ENCODE measurements at regions not wholly inside any gene's neighbourhood (a gene's known extent, or its start where the extent isn't known, plus 50 kb on each side); places are given as distances from the start of the nearest gene placed in this dataset.
"Not testable (repeated sequence)": the region's sequence is repeated elsewhere in the genome, so short reads cannot be mapped to it uniquely, and the experiment has no call there.

DNA sequence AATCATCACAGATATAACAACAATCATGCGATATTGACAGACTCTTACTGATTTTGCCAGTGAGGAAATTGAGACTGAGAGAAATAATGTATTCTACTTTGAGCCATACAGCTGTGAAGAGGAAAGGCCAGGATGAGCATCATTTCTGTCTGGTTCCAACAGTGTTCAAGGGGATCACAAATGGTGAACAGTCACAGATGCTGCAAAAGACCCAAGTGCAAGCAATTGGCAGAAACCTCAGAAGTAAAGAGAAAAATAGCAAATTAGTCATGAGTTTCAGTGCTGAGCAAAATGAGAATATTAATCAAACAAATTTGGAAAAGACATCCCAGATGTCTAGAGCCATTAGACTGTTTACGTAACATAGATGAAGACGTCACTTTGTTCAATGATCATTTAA is 114.1 kb downstream of the RAB38 start:
- no peak for DNase-seq (ENCODE audit: low read depth in 1 of 2, low spot score in 1 of 2)

DNA sequence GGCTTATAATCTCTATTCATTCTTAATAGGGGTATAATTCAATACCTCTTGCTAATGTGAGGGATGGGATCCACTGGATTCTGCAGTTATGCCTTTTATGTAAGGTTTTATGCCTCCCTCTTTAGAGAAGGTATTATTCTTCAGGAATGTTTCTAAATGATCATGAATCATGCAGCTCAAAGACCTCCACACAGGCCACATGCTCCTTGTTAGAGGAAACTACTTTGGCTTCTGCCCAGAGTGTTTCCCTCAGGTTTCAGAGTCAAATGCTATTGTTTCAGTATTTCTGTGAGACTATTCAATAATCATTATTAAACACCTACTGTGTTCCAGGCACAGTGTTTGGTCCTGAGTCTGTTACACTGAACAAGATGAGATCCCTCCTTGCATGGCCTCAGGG is 115.9 kb downstream of the RAB38 start:
- DNase-seq (ENCODE audit: low read depth in 1 of 2, low spot score in 1 of 2) = no peak

DNA sequence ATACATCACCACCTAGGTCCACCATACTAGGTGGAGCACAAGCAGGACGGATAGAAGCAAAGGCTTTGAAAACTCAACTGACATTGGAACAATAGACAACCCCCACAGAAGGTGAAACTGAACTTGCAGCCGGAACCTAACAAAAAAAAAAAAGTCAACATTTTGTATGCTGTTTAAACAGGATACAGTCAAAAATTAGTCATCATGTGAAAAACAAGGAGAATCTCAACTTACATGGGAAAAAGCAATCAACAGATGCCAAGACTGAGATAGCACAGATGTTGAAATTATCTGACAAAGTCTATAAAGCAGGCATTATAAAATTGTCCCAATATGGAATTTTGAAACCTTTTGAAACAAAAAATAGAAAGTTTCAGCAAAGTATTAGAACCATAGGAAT is 123.8 kb downstream of the RAB38 start:
- no peak for DNase-seq (ENCODE audit: low read depth in 1 of 2, low spot score in 1 of 2)

DNA sequence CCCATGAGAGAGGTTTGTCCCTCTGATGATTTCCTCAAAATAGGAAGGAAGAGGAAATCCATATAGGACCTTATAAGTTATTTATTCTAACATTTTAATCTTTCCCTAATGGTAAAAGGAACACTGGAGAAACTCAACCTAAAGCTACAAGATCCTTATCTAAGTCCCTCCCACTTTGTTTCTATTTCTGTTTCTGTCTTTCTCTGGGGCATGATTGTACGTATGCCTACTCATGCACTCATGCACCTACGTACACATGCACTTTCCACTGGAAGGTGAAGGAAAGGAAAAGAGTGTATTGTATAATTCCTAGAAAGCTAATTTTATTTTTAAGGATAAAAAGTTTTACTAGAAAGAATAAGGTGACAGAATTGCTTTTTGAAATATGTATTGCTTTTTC is 125.0 kb downstream of the RAB38 start:
- no peak for DNase-seq (ENCODE audit: low read depth in 1 of 2, low spot score in 1 of 2)

DNA sequence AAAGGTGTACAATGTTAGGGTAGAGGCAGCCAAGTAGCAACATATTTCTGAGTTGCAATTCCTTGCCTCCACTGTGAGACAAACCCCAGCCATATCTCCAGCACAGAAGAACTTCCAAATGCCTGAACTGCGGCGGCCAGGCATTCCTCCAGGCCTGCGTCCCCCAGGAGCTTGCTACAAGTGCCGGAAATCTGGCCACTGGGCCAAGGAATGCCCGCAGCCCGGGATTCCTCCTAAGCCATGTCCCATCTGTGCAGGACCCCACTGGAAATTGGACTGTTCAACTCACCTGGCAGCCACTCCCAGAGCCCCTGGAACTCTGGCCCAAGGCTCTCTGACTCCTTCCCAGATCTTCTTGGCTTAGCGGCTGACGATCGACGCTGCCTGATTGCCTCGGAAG is 130.0 kb downstream of the RAB38 start:
- DNase-seq (ENCODE audit: low read depth in 1 of 2, low spot score in 1 of 2) = not testable (repeated sequence)

DNA sequence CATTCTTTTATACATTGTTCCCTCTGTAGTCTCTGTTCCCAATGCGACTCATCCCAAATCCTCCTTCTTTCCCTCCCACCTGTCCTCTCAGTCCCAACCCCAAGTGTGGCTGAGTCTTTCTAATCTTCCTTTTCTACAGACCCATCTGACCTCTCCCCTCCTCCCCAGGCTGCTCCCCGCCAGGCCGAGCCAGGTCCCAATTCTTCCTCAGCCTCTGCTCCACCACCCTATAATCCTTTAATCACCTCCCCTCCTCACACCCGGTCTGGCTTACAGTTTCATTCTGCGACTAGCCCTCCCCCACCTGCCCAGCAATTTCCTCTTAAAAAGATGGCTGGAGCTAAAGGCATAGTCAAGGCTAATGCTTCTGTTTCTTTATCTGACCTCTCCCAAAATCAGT is 130.6 kb downstream of the RAB38 start:
- DNase-seq (ENCODE audit: low read depth in 1 of 2, low spot score in 1 of 2) = not testable (repeated sequence)

DNA sequence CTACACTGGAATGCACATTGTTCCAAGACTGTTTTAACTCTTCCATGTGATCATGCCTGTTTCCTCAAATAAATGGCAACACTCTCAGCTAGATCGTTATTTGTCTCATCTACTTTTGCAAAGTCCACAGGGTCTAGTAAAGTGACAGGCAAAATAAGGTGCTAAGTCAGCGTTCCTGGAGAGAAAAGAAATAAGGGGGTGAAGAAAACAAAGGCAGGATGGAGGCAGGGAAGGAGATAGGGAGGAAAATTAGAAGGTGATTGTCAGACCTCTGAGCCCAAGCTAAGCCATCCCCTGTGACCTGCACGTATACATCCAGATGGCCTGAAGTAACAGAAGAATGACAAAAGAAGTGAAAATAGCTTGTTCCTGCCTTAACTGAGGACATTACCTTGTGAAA is 132.1 kb downstream of the RAB38 start:
- DNase-seq (ENCODE audit: low read depth in 1 of 2, low spot score in 1 of 2) = no peak

DNA sequence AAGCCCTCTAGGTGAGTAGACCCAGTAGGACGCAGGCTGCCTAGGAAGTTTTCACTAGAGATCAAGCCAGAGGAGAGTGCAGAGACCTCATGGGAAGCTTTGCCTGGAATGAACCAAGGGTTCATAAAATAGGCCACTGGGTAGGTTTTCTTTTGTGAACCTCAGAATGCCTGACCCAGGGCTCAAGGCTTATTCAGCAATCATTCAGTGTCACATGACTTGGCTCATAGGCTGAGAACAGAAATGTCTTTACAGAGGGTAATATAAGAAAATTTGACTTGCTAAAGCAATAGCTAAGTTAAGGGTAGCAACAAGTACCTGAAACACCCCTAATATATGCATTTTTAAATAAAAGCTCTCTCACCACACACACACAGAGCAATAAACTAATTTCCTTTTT is 132.6 kb downstream of the RAB38 start:
- DNase-seq (ENCODE audit: low read depth in 1 of 2, low spot score in 1 of 2) = no peak

DNA sequence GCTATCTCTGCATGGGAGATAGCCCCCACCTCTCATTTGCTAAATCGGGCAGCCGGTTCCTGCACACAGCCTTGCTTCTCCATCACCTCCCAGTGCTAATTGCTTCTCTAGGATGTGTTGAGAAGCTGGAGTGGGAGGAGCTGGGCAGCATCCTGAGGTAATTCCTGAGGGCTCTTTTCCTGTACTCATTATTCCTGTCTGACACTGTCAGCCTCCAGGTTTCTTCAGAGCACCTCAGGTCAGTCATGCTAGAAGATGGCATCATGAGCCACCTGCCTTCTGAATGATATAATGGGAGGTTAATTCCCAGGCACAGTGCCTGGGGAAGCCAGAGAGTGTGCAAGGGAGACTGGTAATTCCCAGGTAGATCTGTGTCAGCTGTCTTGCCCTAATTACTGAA is 133.0 kb downstream of the RAB38 start:
- DNase-seq (ENCODE audit: low read depth in 1 of 2, low spot score in 1 of 2) = no peak

DNA sequence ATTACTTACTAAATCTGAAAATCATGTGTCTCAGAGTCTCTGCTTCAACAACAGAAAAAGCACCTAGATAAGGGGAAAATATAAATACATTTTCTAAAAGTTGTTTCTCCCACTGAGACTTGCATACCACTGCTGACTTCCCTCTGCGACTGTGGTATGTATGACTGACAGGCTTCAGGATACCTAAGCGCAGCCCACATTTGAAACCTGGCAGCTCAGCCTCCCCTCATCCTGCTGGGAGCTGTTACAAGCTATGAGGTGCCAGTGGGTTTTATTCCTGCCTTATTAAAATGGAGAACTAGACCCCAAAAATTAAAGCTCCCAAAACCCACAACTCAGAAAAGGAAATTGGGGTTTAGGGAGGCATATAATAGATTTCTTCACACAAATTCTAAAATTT is 133.6 kb downstream of the RAB38 start:
- DNase-seq (ENCODE audit: low read depth in 1 of 2, low spot score in 1 of 2) = no peak

DNA sequence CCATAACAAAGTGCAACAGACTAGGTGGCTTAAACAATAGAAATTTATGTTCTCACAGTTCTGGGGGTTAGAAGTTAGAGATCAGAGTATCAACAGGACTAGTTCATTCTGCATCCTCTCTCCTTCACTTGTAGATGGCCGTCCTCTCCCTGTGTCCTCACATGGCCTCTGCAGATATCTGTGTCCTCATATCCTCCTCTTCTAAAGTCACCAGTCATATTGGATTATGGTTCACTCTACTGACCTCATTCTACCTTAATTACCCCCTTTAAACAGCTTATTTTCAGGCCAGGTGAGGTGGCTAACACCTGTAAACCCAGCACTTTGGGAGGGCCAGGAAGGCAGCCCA is 135.1 kb downstream of the RAB38 start:
- no peak for DNase-seq (ENCODE audit: low read depth in 1 of 2, low spot score in 1 of 2)

DNA sequence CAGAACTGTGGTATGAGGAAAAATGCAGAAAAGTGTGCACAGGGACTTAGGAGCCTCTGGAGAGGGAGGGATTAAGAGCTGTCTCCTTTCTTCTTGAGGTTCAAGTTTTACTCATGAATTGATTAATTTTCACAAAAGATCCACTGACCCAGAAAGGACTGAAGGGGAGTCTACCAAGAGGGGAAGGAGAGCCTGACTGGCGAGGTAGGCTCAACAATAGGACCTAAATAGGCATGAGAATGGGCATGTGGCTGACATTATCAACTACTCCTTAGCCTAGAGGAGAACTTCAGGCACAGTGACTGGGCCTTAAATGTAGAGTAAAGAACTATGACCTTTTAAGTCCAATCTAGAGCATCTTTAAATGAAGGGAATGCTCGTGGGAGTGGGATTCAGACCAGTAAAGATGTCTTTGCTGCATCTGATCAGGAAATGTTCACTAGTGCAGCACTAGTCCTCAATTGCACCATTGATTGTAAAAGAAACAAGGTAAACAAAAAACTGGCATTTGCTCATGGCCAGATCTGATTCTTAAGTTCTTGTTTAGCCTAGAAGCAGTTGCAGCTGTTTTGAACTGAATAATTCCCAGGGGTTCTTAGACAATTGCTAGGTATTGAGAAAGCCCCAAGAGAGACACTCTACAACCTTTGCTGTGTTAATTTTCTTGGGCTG is 135.6 kb downstream of the RAB38 start:
- DNase-seq (ENCODE audit: low read depth in 1 of 2, low spot score in 1 of 2) = no peak

DNA sequence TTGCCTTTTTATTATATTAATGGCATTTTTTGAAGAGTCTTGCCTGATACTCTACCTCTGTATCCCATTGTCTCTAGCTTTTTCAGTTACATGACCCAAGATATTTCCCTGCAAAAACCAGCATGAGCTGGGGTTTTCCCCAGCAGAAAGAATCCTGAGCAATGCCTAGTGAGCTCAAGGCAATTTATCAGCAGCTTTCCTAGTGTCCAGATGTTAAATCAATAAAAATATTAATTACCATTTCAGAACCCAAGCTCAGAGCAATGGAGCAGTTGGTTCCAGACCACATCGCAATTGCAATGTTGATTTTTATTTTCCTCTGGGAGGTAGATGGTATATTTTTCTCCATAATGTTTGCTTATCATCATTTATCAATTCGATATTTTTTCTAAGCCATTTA is 137.2 kb downstream of the RAB38 start:
- no peak for DNase-seq (ENCODE audit: low read depth in 1 of 2, low spot score in 1 of 2)

DNA sequence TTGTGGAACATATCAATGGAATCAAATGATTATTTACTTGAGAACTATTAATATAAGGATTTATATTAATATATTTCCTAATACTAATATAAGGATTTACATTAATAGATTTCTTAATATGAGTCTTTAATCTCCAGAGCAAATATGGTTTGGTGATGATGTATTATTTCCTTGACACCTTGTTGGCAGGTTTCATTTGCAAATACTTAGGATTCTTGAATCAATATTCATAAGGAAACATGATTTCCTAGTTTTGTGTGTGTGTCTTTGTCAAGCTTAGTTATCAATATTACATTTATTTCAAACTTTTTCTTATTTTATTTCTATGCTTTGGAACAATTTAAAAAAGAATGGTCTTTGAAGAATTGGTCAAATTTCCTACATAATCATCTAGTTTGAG is 138.5 kb downstream of the RAB38 start:
- no peak for DNase-seq (ENCODE audit: low read depth in 1 of 2, low spot score in 1 of 2)

DNA sequence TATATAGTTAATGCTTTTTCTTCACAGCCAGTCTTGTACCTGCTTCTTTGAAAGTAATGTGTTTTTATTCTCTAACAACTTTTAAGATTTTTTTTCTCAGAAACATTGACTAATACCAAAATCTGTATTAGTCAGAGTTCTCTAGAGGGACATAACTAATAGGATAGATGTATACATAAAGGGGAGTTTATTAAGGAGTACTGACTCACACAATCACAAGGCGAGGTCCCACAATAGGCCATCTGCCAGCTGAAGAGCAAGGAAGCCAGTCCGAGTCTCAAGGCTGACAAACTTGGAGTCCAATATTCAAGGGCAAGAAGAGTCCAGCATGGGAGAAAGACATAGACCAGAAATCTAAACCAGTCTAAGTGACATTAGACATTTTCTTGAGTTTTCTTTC is 140.0 kb downstream of the RAB38 start:
- no peak for DNase-seq (ENCODE audit: low read depth in 1 of 2, low spot score in 1 of 2)

DNA sequence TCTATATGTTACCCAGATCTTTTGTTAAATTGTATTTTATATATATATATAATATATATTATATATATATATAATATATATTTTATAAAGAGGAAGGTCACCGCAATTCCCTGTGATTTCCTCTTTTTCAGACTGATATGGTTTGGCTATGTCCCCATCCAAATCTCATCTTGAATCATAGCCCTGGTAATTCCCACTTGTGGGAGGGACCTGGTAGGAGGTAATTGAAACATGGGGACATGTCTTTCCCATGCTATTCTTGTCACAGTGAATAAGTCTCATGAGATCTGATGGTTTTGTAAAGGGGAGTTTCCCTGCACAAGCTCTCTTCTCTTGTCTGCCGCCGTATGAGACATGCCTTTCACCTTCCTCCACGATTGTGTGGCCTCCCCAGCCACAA is 157.6 kb downstream of the RAB38 start:
- no peak for DNase-seq (ENCODE audit: low read depth in 1 of 2, low spot score in 1 of 2)

DNA sequence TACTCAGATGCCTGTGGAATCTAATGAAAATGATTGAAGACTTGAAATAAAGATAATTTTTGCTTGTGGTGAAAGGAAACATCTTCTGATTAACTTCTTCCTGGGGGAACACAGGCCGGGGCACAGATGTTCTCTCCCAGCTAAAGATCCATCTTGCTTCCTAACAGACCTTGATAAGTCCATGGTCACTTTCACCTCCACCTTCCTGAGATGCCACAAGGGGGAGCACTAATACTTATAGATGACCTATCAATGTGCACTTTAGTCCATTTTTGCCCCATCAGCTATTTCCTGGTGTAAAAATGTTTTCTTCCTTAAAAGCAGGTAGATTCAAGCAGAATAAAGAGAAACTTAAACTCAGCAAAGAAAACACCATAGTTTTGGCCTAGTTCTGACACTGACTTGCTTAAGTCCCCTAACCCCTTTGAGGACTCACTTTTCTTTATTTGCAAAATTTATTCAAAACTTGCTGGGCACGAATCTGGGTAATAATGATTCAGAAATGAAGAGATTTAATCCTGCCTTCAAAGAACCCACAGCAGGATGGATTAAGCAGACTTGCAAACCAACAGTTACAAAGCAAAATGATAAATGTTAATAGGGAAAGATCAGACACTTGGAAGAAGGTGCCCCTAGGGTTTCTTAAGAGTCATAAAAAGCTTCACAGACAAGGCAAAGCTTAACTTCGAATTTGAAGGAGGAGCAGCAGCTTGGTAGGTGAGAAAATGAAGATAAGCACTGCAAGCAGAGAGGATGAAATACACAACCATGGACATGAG is 158.7 kb downstream of the RAB38 start:
- DNase-seq (ENCODE audit: low read depth in 1 of 2, low spot score in 1 of 2) = peak in 1 of 2 donors; percentile 20

DNA sequence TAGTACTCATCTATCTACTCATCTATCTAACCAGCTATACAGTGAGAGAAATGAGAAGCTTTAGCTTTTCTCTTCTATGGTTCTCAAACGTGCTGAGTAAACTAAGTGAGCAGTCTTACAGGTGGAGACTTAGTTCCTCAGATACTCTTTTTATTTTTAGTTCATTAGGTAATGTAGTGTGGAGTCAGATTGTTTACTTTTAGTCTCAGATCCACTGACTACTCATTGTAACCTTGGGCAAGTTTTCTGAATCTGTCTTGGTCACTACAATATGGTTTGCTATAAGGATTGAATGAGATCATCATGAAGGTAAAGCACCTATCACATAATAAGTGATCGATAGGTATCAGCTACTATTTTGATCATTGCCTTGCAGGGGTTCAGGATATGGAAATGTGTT is 160.1 kb downstream of the RAB38 start:
- DNase-seq (ENCODE audit: low read depth in 1 of 2, low spot score in 1 of 2) = no peak

DNA sequence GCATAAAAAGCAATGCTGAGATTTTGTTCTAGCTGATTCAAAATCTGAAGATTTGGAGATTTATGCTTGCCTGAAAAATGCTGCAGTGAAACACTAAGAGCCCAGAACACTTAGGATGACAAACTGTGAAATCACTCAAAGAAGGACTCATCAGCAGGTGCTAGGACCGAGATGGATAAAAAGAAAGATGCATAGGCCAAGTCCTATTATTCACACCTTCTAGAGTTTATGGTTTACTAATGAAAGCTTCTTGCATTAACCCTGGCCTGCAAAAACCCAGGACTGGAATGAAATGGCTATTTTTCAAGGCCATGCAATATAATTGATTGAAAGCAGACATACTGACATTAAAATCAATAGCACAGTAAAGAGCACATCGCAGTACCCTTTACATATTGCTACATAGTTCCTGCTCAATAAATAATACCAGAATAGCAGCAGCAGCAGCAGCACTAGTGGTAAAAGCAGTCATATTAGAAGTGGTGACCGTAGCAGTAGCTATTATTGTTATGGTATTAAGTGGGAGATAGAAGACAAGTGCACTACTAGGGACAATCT is 161.7 kb downstream of the RAB38 start:
- no peak for DNase-seq (ENCODE audit: low read depth in 1 of 2, low spot score in 1 of 2)

DNA sequence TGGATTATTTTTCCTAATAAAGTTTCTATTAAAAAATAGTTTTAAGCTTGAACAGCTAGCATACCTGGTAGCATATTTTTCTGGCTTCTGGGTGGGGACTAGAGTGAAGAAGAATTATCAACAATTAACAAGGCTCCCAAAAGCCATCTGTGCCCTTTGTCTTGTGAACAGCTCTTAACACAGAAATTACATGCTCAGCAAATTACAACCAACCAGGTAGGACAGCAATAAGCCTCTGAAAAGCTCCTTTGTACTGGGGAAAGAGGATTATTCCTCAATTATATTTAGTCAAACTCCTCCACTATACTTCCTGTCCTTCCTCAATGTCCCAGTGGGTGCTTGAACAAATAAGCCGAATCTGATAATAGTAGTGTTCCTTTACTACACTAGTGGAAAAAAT is 162.8 kb downstream of the RAB38 start:
- DNase-seq (ENCODE audit: low read depth in 1 of 2, low spot score in 1 of 2) = no peak

DNA sequence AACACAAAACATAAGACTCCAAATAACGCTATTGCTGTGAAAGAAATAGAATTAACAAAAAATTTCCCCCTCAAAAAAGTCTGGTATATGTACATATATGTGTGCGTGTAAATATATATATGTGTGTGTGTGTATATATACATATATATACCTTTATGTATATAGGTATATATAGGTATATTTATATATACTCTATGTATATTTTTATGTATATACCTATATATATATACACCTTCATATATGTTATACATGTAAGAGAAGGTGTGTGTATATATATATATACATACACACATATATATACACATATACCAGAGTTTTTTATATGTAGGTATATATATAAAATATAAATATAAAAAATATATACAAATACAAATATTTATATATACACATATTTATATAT is 199.2 kb downstream of the RAB38 start:
- DNase-seq (ENCODE audit: low read depth in 1 of 2, low spot score in 1 of 2) = no peak

DNA sequence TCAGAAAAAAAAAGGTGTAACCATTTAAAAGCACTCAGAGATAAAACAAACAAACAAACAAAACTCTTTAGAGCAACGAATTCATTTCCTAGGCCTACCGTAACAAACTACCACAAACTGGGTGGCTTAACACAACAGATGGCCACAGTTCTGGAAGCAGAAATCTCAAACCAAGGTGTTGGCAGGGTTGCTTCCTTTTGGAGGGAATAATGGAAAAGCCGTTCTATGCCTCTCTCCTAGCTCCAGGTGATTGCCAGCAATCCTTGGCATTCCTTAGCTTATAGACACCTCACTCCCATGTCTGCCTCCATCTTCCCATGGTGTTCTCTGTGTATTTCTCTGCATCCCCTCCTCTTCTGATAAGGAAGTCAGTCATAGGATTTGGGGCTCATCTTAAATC is 200.4 kb downstream of the RAB38 start:
- no peak for DNase-seq (ENCODE audit: low read depth in 1 of 2, low spot score in 1 of 2)

DNA sequence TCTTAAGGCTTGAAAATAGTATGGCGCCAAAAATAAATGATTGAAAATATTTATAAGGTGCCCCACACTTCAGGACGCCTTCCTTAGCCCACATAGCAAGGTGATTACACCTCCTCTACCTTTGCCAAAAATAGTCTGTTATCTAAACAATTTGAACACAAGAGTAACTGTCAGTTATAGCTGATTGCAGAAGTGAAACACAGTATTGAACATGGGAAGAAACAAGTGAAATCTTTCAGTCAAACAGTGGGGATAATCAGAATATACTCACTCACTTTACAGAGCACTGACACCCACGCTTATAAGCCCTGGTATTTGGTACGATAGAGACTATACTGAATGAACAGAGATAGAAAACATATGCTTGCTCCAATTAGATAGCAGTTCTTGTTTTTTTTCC is 203.1 kb downstream of the RAB38 start:
- DNase-seq (ENCODE audit: low read depth in 1 of 2, low spot score in 1 of 2) = no peak

Data from activated T-helper 1 cell treated with anti-CD3 and anti-CD28 coated beads, Interleukin-2, amount 50 U/mL, for 16 hours (primary cell).